Heart right ventricle (tissue), 16 donors: ENCODE measurements at regions not wholly inside any gene's neighbourhood (a gene's known extent, or its start where the extent isn't known, plus 50 kb on each side); places are given as distances from the start of the nearest gene placed in this dataset.

Experiments used
- ATAC-seq, 8 donors: fragments of 200-7000 bp; cut with Tn5 transposase; one replicate each; pipeline ENCODE4 v1.9.1; 2020; ENCODE audit warnings: mild to moderate bottlenecking in 8 of 8, moderate library complexity in 8 of 8, moderate number of reproducible peaks in 1 of 8
- DNase-seq, 2 donors: peaks; one replicate each; pipeline ENCODE4 v3.0.0-alpha.2; 2020
- H3K27ac ChIP-seq, 10 donors: fragments of 200-600 bp; sonication (generic) in 2 of 10; one replicate each; pipeline versions ENCODE4 v1.5.0 to v1.8.0; 2020 to 2022; ENCODE audit warnings: mild to moderate bottlenecking in 3 of 10
- H3K27me3 ChIP-seq, 7 donors: fragments of 200-600 bp; one replicate each; pipeline ENCODE4 v1.8.0; 2021 to 2022; ENCODE audit warnings: mild to moderate bottlenecking in 2 of 7
- H3K36me3 ChIP-seq, 9 donors: fragments of 200-600 bp; sonication (generic) in 1 of 9; one replicate each; pipeline versions ENCODE4 v1.5.0 to v1.8.0; 2020 to 2022; ENCODE audit warnings: mild to moderate bottlenecking in 2 of 9
- H3K4me1 ChIP-seq, 9 donors: fragments of 200-600 bp; sonication (generic) in 1 of 9; one replicate each; pipeline versions ENCODE4 v1.5.0 to v1.8.0; 2020 to 2022; ENCODE audit warnings: mild to moderate bottlenecking in 4 of 9
- H3K4me3 ChIP-seq, 10 donors: fragments of 200-600 bp; sonication (generic) in 2 of 10; one replicate each; pipeline versions ENCODE4 v1.5.0 to v1.8.0; 2020 to 2022; ENCODE audit warnings: mild to moderate bottlenecking in 7 of 10, moderate library complexity in 2 of 10
- H3K9me3 ChIP-seq, 11 donors: fragments of 200-600 bp in 10 of 11; sonication (generic) in 2 of 11; one replicate each; pipeline versions ENCODE4 v1.5.0 to v1.8.0; 2013 to 2022; ENCODE audit warnings: mild to moderate bottlenecking in 2 of 11, control low read depth in 1 of 11, moderate library complexity in 1 of 11
- WGBS, 2 donors: extraction: QIAGEN DNeasy Blood & Tissue Kit; methylation state at CpG; one replicate each; pipeline ENCODE4 v1.1.7; 2013; ENCODE audit warnings: inconsistent platforms in 1 of 2; 5-methylcytosine and 5-hydroxymethylcytosine counted together
- intact Hi-C, 10 donors: fragments of 100-400 bp; cut with DNase I; formaldehyde crosslinking; loops; one replicate each; pipeline versions ENCODE4 v1.11.1 to v1.14.2; 2022
- TF ChIP-seq, protein P1 (sequence below), 9 donors: fragments of 200-600 bp; sonication (generic) in 2 of 9; IDR thresholded peaks; one replicate each; pipeline versions ENCODE4 v1.5.0 to v1.8.0; 2021 to 2022; ENCODE audit warnings: antibody characterized with exemption in 9 of 9, mild to moderate bottlenecking in 5 of 9, moderate library complexity in 1 of 9
- donor health status: Arrhythmogenic right ventricular cardiomyopathy.
- donor health status: ischemic (EF 13 %, LVEDD 7.1; RV severe dilation, severe dysfunction).
- donor health status: healthy with polysubstance abuse.
- donor health status: DM: no; HTN: yes; CAD: no.
- donor health status: DM: no; HTN: no; CAD: no.
- donor health status: ischemic (EF 25% LVEDD 6.9; RV normal size, moderate dysfunction).
- donor health status: ischemic (EF 25% LVEDD 5.7; RV mildly dilated, moderate dysfunction).
- donor health status: healthy.
- donor health status: DM: yes; HTN: yes; CAD: no.
- donor health status: Ischemic cardiomyopathy.
- donor health status: ischemic (EF 35%, LVEDD 5.7; RV mildly dilated, moderate dysfunction).
- donor health status: nonischemic (EF 11% LVEDD 7.7; RV severe dilation, severe dysfunction).
- donor health status: DM: yes; HTN: yes; CAD: no.
- donor health status: PGD.
- donor health status: ischemic (EF 29% LVEDD 5.4; RV normal size, mild dysfunction).
- donor health status: nonischemic (EF 23%, LVEDD 6.1; RV moderate dilation, normal function).

GRCh38 chr4:44848466-44848865, 122.1 kb upstream of the GNPDA2 start:
- DNase-seq (no peak), ATAC-seq (no peak)
- Histone ChIP-seq H3K9me3 (peaks cover 0 to 16% (median 0%) of the 10 kb centered on the region in 11 donors), H3K27ac (no peak overlapping the region), H3K4me3 (no peak overlapping the region), H3K36me3 (no peaks in the 10 kb centered on the region), H3K4me1 (peaks cover 0 to 18% (median 0%) of the 10 kb centered on the region in 9 donors), H3K27me3 (no peaks in the 10 kb centered on the region)
- TF ChIP-seq, protein P1, sequence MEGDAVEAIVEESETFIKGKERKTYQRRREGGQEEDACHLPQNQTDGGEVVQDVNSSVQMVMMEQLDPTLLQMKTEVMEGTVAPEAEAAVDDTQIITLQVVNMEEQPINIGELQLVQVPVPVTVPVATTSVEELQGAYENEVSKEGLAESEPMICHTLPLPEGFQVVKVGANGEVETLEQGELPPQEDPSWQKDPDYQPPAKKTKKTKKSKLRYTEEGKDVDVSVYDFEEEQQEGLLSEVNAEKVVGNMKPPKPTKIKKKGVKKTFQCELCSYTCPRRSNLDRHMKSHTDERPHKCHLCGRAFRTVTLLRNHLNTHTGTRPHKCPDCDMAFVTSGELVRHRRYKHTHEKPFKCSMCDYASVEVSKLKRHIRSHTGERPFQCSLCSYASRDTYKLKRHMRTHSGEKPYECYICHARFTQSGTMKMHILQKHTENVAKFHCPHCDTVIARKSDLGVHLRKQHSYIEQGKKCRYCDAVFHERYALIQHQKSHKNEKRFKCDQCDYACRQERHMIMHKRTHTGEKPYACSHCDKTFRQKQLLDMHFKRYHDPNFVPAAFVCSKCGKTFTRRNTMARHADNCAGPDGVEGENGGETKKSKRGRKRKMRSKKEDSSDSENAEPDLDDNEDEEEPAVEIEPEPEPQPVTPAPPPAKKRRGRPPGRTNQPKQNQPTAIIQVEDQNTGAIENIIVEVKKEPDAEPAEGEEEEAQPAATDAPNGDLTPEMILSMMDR (IDR thresholded peaks at IDR 0.05), result no peak
- intact Hi-C loops, result no loop called here

DNA sequence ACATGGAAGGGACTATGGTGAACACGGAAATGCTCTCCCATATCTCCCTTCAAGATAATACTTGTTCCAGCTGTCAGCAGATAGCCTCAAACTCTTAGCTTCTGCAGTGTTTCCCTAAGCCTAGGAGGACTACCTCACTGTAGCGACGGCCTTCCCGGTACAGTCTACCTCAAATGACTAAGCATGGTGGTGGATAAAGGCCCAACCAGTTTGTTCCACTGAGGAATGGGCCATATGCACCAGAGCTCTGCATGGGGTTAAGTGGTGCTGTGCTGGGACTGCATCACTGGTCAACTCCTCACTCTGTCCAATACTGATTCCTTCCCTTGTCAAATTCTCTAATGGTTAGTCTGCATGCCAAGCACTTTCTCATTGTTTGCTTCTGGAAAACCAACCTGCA, 119.6 kb upstream of the GNPDA2 start:
- TF ChIP-seq, protein P1 (IDR thresholded peaks at IDR 0.05), result no peak
- peaks cover 0 to 18% (median 0%) of the 10 kb centered on the region in 9 donors for H3K4me1 ChIP-seq
- intact Hi-C loops, result loop anchor here in 1 of 10 donors (2.0 kb wide), 1 partner anchor 29 kb away; no protein-coding TSS in a partner anchor
- no peaks in the 10 kb centered on the region for H3K36me3 ChIP-seq
- 11 to 34% methylated on average over 4 of the region's 4 CpGs for WGBS, 2 donors
- no peak overlapping the region for H3K4me3 ChIP-seq
- ATAC-seq (peak in 6 of 8 donors; percentile 59 to 92 (median 76)), DNase-seq (no peak)
- peak overlapping the region; percentile 12 to 81 (median 58) for H3K27ac ChIP-seq
- H3K27me3 ChIP-seq, result no peaks in the 10 kb centered on the region
- H3K9me3 ChIP-seq, result peaks cover 0 to under 1% (median 0%) of the 10 kb centered on the region in 11 donors

DNA sequence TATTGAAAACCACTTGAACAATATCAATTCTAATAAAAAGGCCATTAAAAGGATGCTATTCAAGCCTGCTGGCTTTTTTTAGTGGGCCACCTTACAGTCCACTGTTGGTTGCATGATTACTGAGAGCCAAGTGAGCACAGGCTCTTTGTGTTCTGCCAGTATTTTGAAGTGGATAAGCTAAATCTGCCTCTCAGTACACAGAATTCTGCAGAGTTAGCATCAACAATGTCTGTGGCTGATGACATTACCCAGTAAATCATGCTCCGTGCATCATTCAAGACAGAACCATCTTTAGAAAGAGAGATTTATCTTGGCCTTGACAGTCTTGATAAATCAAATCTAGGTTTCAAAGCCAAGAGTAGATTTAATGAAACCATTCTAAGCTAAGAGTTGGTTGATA, 119.0 kb upstream of the GNPDA2 start:
- Histone ChIP-seq H3K27ac (peak overlapping the region in 8 of 10 donors; percentile 12 to 81 (median 63)), H3K27me3 (no peaks in the 10 kb centered on the region), H3K9me3 (no peaks in the 10 kb centered on the region), H3K4me1 (peaks cover 0 to 18% (median 0%) of the 10 kb centered on the region in 9 donors), H3K36me3 (no peaks in the 10 kb centered on the region), H3K4me3 (no peak overlapping the region)
- ATAC-seq (peak; percentile 69 to 98 (median 90)), DNase-seq (no peak)
- intact Hi-C loops, result loop anchor here in 1 of 10 donors (2.0 kb wide), 1 partner anchor 29 kb away; no protein-coding TSS in a partner anchor
- WGBS, 2 donors, result 23 to 38% methylated on average over 1 of the region's 1 CpG
- TF ChIP-seq, protein P1 (IDR thresholded peaks at IDR 0.05), result no peak

DNA sequence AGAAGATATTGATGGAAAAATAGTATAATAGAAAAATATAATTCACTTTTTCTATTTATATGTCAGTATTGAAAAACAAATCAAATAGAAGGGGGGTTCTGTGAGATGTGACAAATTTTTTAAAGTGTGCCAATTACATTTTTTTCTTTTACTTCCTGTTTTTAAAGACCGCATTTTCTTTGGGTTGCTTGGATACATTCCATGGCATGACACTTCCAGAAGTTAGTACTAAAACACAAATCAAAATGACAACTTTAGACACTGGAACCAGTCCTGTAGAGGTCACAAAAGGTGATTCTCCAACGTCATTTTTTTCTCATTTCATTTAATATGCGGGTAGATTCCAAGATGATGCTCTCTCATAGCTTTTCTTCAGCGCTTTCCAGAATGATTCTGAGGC, 116.2 kb upstream of the GNPDA2 start:
- no peak for ATAC-seq
- Histone ChIP-seq H3K36me3 (no peaks in the 10 kb centered on the region), H3K4me1 (peaks cover 0 to 18% (median 0%) of the 10 kb centered on the region in 9 donors), H3K27ac (no peak overlapping the region), H3K9me3 (no peaks in the 10 kb centered on the region), H3K4me3 (no peak overlapping the region), H3K27me3 (no peaks in the 10 kb centered on the region)
- 54 to 70% methylated on average over 4 of the region's 4 CpGs for WGBS, 2 donors
- intact Hi-C loops, result no loop called here
- TF ChIP-seq, protein P1 (IDR thresholded peaks at IDR 0.05), result no peak
- no peak for DNase-seq
